ENCODE measurements at regions not wholly inside any gene's neighbourhood (a gene's known extent, or its start where the extent isn't known, plus 50 kb on each side); places are given as distances from the start of the nearest gene placed in this dataset.

DNA sequence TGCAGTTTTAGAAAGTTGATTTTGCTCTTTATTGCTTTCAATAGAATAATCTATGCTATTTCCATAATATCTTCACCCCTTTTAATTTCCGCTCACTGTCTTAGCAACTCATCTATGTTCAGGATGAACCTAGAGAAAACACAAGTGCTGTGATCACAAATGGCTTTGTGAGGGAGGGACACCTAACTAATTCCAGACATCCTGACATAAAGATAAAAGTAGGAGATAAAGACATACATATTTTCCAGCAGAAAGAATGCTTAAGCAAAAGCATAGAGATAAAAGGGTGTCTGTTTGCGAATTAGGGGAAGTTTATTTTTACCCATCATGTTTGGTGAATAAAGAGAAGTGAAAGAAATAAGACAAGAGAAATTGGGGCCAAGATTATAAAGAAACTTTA, 254.2 kb downstream of the KCNJ2 start:
- FAIRE-seq: no peak
- POLR2A ChIA-PET (ENCODE audit: partially characterized antibody): no interaction called here
- TF ChIP-seq POLR2AphosphoS5 (IDR thresholded peaks at IDR 0.05; ENCODE audit: low read depth, low read length): no peak

More for the DNA sequence above, 254.2 kb downstream of the KCNJ2 start:
- Histone ChIP-seq H2BK5ac (ENCODE audit: low read depth, low read length) (no peak overlapping the region), H4K91ac (replicated peaks; ENCODE audit: insufficient read length, low read length) (no peak overlapping the region), H3K4me2 (ENCODE audit: insufficient read depth in 1 of 2, low read depth in 2 of 2, low read length in 2 of 2) (no peak overlapping the region), H4K20me1 (replicated peaks in 1 of 2; ENCODE audit: control insufficient read depth in 1 of 2, insufficient read depth in 2 of 2, low read length in 2 of 2) (no peaks in the 10 kb centered on the region), H3K14ac (ENCODE audit: insufficient read length) (no peak overlapping the region), H3K9me3 (ENCODE audit: insufficient read depth in 2 of 2, low read depth in 1 of 2, low read length in 1 of 2) (no peaks in the 10 kb centered on the region), H3K4me3 (ENCODE audit: extremely low read depth in 1 of 4, insufficient read depth in 2 of 4, low read depth in 3 of 4, low read length in 4 of 4) (no peak overlapping the region), H3K4ac (replicated peaks; ENCODE audit: insufficient read length, low read depth, low read length) (no peak overlapping the region), H3K18ac (ENCODE audit: extremely low read depth, low read length) (no peak overlapping the region), H3K23ac (ENCODE audit: insufficient read length) (no peak overlapping the region), H3K79me1 (ENCODE audit: low read depth, low read length) (no peaks in the 10 kb centered on the region), H2AFZ (ENCODE audit: low read length) (no peak overlapping the region), H3K9ac (replicated peaks in 1 of 4; ENCODE audit: extremely low read depth in 1 of 4, low read depth in 3 of 4, low read length in 3 of 4) (no peak overlapping the region), H3K79me2 (ENCODE audit: control insufficient read depth in 1 of 2, insufficient read depth in 2 of 2, low read length in 2 of 2) (no peaks in the 10 kb centered on the region), H3K27ac (ENCODE audit: low read depth, low read length) (no peak overlapping the region), H2BK12ac (ENCODE audit: low read depth, low read length) (no peak overlapping the region), H3K36me3 (ENCODE audit: control insufficient read depth in 2 of 4, insufficient read depth in 4 of 4, low read length in 3 of 4) (no peaks in the 10 kb centered on the region), H2AK5ac (ENCODE audit: low read depth, low read length) (no peak overlapping the region), H4K8ac (ENCODE audit: extremely low read depth, insufficient read depth, low read length) (no peak overlapping the region), H2BK20ac (ENCODE audit: low read length) (no peak overlapping the region), H3K56ac (replicated peaks; ENCODE audit: insufficient read length, low read depth, low read length) (no peak overlapping the region), H3K23me2 (ENCODE audit: low read depth, low read length) (no peaks in the 10 kb centered on the region), H2BK15ac (ENCODE audit: low read length) (no peak overlapping the region), H3K4me1 (replicated peaks in 1 of 4; ENCODE audit: control insufficient read depth in 3 of 4, insufficient read depth in 4 of 4, low read length in 3 of 4) (no peaks in the 10 kb centered on the region; a peak in 1 of 7 replicates), H3K27me3 (replicated peaks in 1 of 4; ENCODE audit: control insufficient read depth in 3 of 4, extremely low read depth in 1 of 4, insufficient read depth in 3 of 4, low read length in 3 of 4) (no peaks in the 10 kb centered on the region), H4K5ac (ENCODE audit: insufficient read length, low read depth, low read length) (no peak overlapping the region), H2BK120ac (replicated peaks; ENCODE audit: low read depth, low read length) (no peak overlapping the region)
- CTCF ChIA-PET (ENCODE audit: partially characterized antibody): no interaction called here
- WGBS, 2 experiments (ENCODE audit: extremely low coverage in 1 of 2, insufficient coverage in 1 of 2, insufficient read length in 1 of 2, insufficient replicate concordance in 2 of 2, low coverage in 1 of 2, low lambda C conversion rate in 2 of 2, missing lambda C conversion rate in 1 of 2): 91% methylated on average over 2 of the region's 2 CpGs; no CpG with 5 or more reads in 1 of the 2 experiments
- DNase-seq (ENCODE audit: low read depth in 1 of 2, low spot score in 2 of 2): no peak
